Endothelial cell of umbilical vein (primary cell): ENCODE measurements at regions not wholly inside any gene's neighbourhood (a gene's known extent, or its start where the extent isn't known, plus 50 kb on each side); places are given as distances from the start of the nearest gene placed in this dataset.

ENCODE experiments used
- BruUV-seq: library from RNA; stranded (reverse); fragments of 400-500 nt; replicated peaks from 2 replicates; lab custom pipeline; 2021; lab: Mats Ljungman, UMichigan
- CTCF ChIA-PET: fragments of 300-600, 350-600 bp; sonication (Branson Sonifier 250); formaldehyde crosslinking; loops from one replicate; lab custom pipeline; 2021; ENCODE audit warnings: antibody characterized with exemption, inconsistent platforms; lab: Charles Lee
- POLR2A ChIA-PET: fragments of 300-600, 350-600 bp; sonication (Branson Sonifier 250); formaldehyde crosslinking; loops from one replicate; lab custom pipeline; 2021; ENCODE audit warnings: antibody characterized with exemption, inconsistent platforms; lab: Charles Lee
- DNase-seq: peaks from one replicate; pipeline ENCODE4 v3.0.0-alpha.2; 2011; ENCODE audit warnings: low read depth, low spot score
- FAIRE-seq: peaks from 2 replicates; lab custom pipeline; 2011; peaks lifted over from hg19 to GRCh38; lab: Jason Lieb, UNC
- H2AFZ ChIP-seq: 2 replicates; pipeline ENCODE4 v1.6.0; 2012; ENCODE audit warnings: low read depth, low read length, control low read depth, inconsistent platforms
- H3K27ac ChIP-seq: 2 replicates; pipeline ENCODE4 v1.5.1; 2011; ENCODE audit warnings: low read depth, mild to moderate bottlenecking, control low read depth, low read length, moderate library complexity; ENCODE audit not compliant: insufficient read depth
- H3K27me3 ChIP-seq, 2 experiments: 2 replicates each; pipeline versions ENCODE4 v1.6.0 to v1.6.1; 2011; ENCODE audit warnings: low read length in 2 of 2, mixed read lengths in 1 of 2; ENCODE audit not compliant: control insufficient read depth in 2 of 2, insufficient read depth in 2 of 2
- H3K36me3 ChIP-seq, 2 experiments: 2 replicates in 1 of 2; 3 replicates in 1 of 2; pipeline ENCODE4 v1.5.1; 2011; ENCODE audit warnings: low read length in 2 of 2, mild to moderate bottlenecking in 1 of 2, moderate library complexity in 1 of 2; ENCODE audit not compliant: control insufficient read depth in 2 of 2, insufficient read depth in 2 of 2; ENCODE audit errors: extremely low read depth in 1 of 2
- H3K4me1 ChIP-seq: 3 replicates; pipeline ENCODE4 v1.5.1; 2011; ENCODE audit warnings: mild to moderate bottlenecking, low read length; ENCODE audit not compliant: control insufficient read depth, insufficient read depth; ENCODE audit errors: extremely low read depth
- H3K4me2 ChIP-seq: 2 replicates; pipeline ENCODE4 v1.6.1; 2011; ENCODE audit warnings: low read length, control low read depth, mixed read lengths; ENCODE audit not compliant: insufficient read depth
- H3K4me3 ChIP-seq, 3 experiments: fragments of 200-600 bp in 1 of 3; sonication (generic), shearing (Covaris generic) in 1 of 3; replicated peaks in 1 of 3; 2 replicates each; pipeline ENCODE4 v1.5.1; 2011 to 2016; ENCODE audit warnings: control low read depth in 3 of 3, low read length in 3 of 3, mild to moderate bottlenecking in 2 of 3, inconsistent platforms in 1 of 3, low read depth in 1 of 3, moderate library complexity in 1 of 3; ENCODE audit not compliant: insufficient read depth in 1 of 3
- H3K79me2 ChIP-seq: 2 replicates; pipeline ENCODE4 v1.6.0; 2012; ENCODE audit warnings: low read length, inconsistent platforms; ENCODE audit not compliant: control insufficient read depth, insufficient read depth
- H3K9ac ChIP-seq: replicated peaks from 2 replicates; pipeline ENCODE3; 2011; ENCODE audit warnings: low read length, control low read depth; ENCODE audit not compliant: insufficient read depth; ENCODE audit errors: extremely low read depth
- H3K9me1 ChIP-seq: replicated peaks from 3 replicates; pipeline ENCODE4 v1.6.0; 2011; ENCODE audit warnings: mild to moderate bottlenecking, low read length; ENCODE audit not compliant: control insufficient read depth, insufficient read depth; ENCODE audit errors: extremely low read depth
- H3K9me3 ChIP-seq: replicated peaks from 2 replicates; pipeline ENCODE4 v1.5.1; 2012; ENCODE audit warnings: low read length, inconsistent platforms; ENCODE audit not compliant: control insufficient read depth, insufficient read depth
- H4K20me1 ChIP-seq: replicated peaks from 2 replicates; pipeline ENCODE3; 2011; ENCODE audit warnings: mild to moderate bottlenecking, low read length; ENCODE audit not compliant: control insufficient read depth, insufficient read depth; ENCODE audit errors: extremely low read depth
- CTCF ChIP-seq, 2 donors: IDR thresholded peaks; 1 replicate in 1 of 2; 2 replicates in 1 of 2; pipeline ENCODE4 v1.5.1; 2011; ENCODE audit warnings: low read length in 2 of 2, mild to moderate bottlenecking in 2 of 2, moderate library complexity in 2 of 2, control low read depth in 1 of 2, inconsistent platforms in 1 of 2, low read depth in 1 of 2; ENCODE audit not compliant: insufficient read depth in 1 of 2; ENCODE audit errors: extremely low read depth in 1 of 2
- EZH2 ChIP-seq: IDR thresholded peaks from 2 replicates; pipeline ENCODE4 v1.6.1; 2012; ENCODE audit warnings: borderline replicate concordance, low read depth, mild to moderate bottlenecking, moderate library complexity, low read length, inconsistent platforms; ENCODE audit not compliant: severe bottlenecking
- FOS ChIP-seq: IDR thresholded peaks from 2 replicates; pipeline ENCODE4 v1.6.1; 2011; ENCODE audit warnings: mild to moderate bottlenecking, low read length, moderate library complexity, borderline replicate concordance; ENCODE audit not compliant: insufficient read depth
- GATA2 ChIP-seq: IDR thresholded peaks from 2 replicates; pipeline ENCODE4 v1.7.0; 2011; ENCODE audit warnings: low read depth, mild to moderate bottlenecking, moderate library complexity, mixed read lengths, low read length; ENCODE audit not compliant: insufficient read length, insufficient read depth
- JUN ChIP-seq: IDR thresholded peaks from 2 replicates; pipeline ENCODE4 v1.6.1; 2011; ENCODE audit warnings: borderline replicate concordance, low read depth; ENCODE audit not compliant: insufficient read length, insufficient read depth
- MYC ChIP-seq: IDR thresholded peaks from one replicate; pipeline ENCODE4 v1.6.1; 2011; ENCODE audit warnings: mild to moderate bottlenecking, low read depth, low read length
- POLR2A ChIP-seq: IDR thresholded peaks from 2 replicates; pipeline ENCODE4 v1.6.1; 2012; ENCODE audit warnings: low read depth, mild to moderate bottlenecking, control low read depth, low read length
- POLR2AphosphoS5 ChIP-seq: IDR thresholded peaks from 2 replicates; pipeline ENCODE4 v1.6.1; 2012; ENCODE audit warnings: low read depth, mild to moderate bottlenecking, control low read depth, low read length, moderate library complexity; ENCODE audit not compliant: insufficient read depth
- dilution Hi-C: fragments of 300-500 bp; cut with MboI; formaldehyde crosslinking; loops from one replicate; pipeline ENCODE4 v1.15.0; 2019; ENCODE audit warnings: low sequenced_read_pairs; ENCODE audit not compliant: extremely low pct_ligation_motif_present
- intact Hi-C: fragments of 100-400 bp; cut with micrococcal nuclease; formaldehyde crosslinking; loops from one replicate; pipeline ENCODE4 v1.10.0; 2022
- TF ChIP-seq, protein P1 (sequence below): IDR thresholded peaks from 2 replicates; pipeline ENCODE4 v1.6.1; 2011; ENCODE audit not compliant: insufficient read depth, insufficient read length

DNA sequence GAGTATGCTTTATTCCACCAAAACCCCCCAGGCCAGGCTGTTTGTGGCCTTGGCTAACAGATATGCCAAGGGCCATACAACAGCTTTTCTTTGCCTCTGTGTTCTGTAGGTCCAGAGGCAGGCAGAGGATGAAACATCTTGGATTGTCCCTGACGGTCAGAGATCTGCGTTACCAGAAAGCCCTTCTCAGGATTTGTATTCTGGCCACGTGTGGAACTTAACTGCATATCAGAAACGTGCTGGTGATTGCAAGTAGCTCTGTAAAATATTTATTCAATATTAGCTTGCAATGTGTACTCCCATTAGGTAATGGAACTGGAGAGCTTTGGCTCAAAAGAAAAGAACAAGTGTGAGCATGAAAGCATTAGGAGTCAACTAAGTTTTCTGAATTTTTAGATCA is 275.0 kb downstream of the CBLN4 start:
- Histone ChIP-seq H3K9ac (no peak overlapping the region), H3K4me1 (no peaks in the 10 kb centered on the region), H3K9me3 (peaks cover 4% of the 10 kb centered on the region), H3K79me2 (no peaks in the 10 kb centered on the region), H3K9me1 (no peaks in the 10 kb centered on the region), H3K27me3 (no peaks in the 10 kb centered on the region), H3K4me2 (no peak overlapping the region), H3K4me3 (no peak overlapping the region), H2AFZ (no peak overlapping the region), H4K20me1 (no peaks in the 10 kb centered on the region), H3K27ac (no peak overlapping the region), H3K36me3 (no peaks in the 10 kb centered on the region)
- ChIA-PET POLR2A (no interaction called here), CTCF (no interaction called here)
- no TSS peak for BruUV-seq
- TF ChIP-seq, protein P1, sequence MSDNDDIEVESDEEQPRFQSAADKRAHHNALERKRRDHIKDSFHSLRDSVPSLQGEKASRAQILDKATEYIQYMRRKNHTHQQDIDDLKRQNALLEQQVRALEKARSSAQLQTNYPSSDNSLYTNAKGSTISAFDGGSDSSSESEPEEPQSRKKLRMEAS: no peak
- TF ChIP-seq MYC (no peak), POLR2AphosphoS5 (no peak), EZH2 (no peak), FOS (no peak), POLR2A (no peak), JUN (no peak), GATA2 (no peak), CTCF (IDR thresholded peaks at IDR 0.05; ENCODE audit: extremely low read depth in 1 of 2, insufficient read depth in 1 of 2, low read depth in 1 of 2, low read length in 2 of 2) (no peak)
- dilution Hi-C loops (no loop called here), intact Hi-C loops (no loop called here)
- no peak for FAIRE-seq
- no peak for DNase-seq
